M059J (cell line): ENCODE measurements at regions not wholly inside any gene's neighbourhood (a gene's known extent, or its start where the extent isn't known, plus 50 kb on each side); places are given as distances from the start of the nearest gene placed in this dataset.
"Not testable (repeated sequence)": the region's sequence is repeated elsewhere in the genome, so short reads cannot be mapped to it uniquely, and the experiment has no call there.

Experiments
- DNase-seq: peaks from one replicate; pipeline ENCODE4 v3.0.0-alpha.2; 2012; ENCODE audit warnings: low read depth

DNA sequence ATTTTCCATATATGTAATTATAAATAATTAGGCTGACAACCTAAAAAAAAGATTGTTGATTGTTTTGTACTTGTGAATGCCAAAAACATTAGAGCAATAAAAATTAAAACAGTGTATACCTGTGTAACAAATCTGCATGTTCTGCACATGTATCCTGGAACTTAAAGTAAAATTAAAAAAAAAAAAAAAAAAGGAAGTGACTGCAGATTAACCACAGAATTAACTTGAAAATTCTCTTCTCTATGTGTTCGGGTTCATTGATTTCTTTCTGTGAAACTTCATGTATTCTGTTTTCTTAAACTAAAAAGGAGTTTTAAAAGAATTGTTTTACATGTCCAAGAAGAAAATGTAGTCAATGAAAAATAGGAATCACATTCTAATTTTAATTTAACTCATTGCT, 95.7 kb downstream of the FASLG start:
- no peak for DNase-seq

DNA sequence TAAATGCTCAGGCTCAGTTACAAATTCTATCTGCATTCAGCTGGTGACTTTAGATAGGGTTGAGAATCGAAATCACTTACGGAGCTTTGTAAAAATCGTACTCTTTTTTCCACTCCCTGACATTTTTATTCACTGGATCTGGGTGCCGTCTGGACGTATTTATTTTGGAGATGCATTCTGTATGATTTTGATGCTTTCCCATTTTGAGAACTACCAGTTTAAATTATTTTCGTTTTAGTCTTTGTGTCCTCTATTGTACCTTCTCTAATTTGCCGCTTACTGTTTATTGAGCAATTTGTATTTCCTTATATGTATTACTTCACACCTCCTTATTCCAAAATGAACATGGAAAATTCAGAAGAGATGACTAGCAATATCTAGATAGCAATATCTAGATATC, 96.2 kb downstream of the FASLG start:
- DNase-seq = no peak

DNA sequence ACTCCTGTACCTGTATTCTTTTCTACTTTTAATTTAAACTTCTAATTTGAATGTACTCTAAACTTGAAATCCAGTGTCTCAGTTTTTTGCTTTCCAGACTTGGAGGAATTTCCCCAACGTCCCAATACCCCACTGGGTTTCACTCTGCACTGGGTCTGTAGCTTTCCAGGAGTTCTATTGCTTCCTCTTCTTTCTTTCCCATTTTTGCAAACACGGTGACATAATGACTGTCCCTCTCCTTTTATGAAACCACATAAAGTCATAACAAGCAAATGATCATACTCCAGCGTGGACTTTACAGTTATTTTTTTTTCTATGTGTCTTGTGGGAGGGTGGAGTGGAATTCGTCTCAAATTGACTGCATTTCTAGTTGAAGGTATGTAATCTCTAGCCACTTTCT, 97.1 kb downstream of the FASLG start:
- DNase-seq = no peak

DNA sequence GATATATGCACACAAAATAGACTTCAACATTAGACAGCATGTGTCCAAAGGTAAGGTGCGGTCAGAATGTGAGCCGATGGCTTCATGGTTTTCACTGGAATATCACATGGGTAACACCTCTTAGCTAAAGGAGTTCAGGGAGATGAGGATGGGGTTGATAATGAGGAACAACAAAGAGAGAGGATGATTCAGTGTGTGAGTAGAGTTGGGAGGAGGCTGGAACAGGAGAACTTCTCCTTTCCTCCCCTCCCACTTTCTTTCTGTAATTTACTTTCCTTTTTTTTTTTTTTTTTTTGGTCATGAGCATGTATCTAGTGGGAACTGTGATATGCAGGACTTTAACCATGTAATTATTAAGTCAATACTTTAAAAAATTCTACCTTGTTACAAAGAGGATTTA, 99.4 kb downstream of the FASLG start:
- no peak for DNase-seq

DNA sequence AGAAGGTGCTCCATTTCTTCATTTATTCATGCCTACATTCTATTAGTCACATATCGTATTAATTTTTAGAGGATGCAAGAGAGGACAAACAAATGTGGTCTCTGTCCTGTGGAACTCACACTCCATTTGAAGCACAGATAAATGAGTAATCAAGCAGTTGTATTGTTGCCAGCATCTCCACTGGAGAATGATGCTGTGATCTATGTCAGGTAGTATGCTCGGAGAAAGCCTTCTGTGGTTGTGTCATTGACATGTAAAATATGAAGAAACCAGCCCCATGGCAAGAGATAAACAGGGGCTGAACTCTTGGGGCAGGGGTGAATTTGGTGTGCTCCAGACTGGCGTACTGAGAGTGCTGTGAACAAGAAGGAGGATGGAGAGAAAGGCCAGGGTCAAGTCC, 101.2 kb downstream of the FASLG start:
- DNase-seq = no peak

DNA sequence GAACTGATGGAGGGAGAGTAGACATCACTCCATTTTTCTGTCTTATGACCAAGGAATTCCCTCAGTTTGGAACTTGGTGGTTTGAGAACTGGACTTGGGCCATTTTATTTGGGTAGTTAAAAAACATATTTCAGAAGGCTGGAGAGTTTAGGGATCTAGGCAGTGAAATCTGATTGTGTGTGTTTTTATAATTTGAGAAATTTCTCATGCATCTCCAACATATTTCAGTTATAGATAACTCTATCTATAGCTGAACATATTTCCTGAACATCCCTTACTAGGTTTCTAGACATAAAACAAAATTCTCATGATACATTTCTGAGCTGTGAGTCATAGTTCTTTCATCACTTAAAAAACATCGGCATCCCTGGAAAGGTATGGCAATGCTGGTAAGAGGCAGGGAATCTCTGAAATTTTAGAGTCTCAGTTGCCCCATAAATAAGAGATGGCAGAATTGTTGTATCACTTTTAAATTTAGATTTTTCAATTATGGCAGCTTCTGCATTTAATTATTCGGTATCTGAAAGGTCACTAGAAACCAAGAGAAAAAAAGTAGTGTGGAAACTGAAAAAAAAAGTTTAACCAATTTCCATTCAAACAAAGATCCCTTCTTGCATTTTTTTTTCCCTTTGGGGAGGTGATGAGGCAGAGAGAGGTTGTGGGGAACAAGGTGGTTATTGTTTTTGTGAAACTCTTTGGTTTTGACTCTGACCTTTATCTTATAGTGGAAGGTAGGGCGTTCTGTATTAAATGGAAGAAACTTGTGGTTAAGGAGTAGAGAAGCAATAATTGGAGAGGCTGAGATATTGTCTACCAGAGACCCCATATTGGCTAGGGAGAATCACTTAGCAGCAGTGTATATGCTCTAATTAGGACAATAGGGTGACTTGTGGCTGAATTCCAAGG, 102.9 kb downstream of the FASLG start:
- DNase-seq = peak; percentile 71

DNA sequence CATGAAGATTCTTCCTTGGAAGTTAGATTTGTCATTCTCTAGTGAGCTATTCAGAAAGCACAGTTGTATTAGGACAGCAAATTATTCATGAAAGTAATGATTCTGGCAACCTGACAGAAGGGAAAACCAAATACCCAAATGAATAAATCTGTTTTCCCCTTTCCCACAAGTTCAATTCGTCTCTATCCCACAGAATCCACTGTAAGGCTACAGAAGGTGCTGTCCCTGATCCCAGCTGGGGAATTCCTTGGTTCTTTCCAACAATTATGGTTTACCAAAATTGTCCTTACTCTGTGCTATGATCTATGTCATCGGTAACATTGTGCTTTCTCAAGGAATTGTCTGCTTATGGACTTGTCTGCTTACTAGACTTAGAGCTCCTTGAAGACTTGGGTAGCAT, 104.2 kb downstream of the FASLG start:
- DNase-seq = no peak

- DNase-seq = no peak
These were observed 105.5 kb downstream of the FASLG start for GRCh38 chr1:172764378-172764777.

GRCh38 chr1:172766462-172766861, 107.6 kb downstream of the FASLG start:
- no peak for DNase-seq

- no peak for DNase-seq
These were observed 111.2 kb downstream of the FASLG start for GRCh38 chr1:172770071-172770470.

DNA sequence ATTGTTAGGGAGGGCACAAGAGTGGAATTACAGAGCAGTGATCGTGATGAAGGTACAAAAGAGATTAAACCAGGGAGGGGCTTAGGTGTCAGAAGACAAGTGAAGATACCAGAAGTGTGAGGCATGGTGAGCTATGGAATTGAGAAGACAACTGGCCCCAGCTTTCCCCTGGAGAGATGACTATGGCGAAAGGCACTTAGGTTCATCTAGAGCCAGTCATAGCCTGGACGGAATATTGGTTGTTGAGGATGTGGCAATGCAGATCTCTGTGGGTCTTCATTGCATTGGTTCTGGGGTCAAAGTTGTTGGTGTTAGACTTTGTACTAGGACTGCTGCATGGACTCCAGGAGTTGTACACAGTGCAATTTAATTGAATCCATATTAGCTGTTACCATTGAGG, 115.7 kb downstream of the FASLG start:
- no peak for DNase-seq

- DNase-seq = peak; percentile 30
These were observed 116.7 kb downstream of the FASLG start for GRCh38 chr1:172775606-172776005.

DNA sequence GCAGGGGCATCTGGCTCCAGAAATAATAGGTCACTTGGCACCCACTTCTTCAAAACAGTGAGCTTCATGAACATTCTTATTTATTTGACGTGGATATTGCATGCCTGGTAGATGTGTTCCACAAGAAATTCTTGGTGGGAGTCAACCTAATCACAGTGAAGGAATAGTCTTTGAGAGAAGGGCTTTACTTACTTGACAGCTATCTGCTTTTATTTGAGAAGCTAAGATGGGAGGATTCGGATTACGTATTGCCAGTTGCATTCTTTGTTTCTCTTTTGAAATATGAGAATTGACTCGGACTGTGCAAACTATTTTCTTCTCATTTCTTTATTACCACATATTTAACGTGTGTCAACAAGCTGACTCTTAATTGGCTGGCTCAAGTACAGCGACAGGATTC, 117.2 kb downstream of the FASLG start:
- no peak for DNase-seq

GRCh38 chr1:172777767-172778166, 118.9 kb downstream of the FASLG start:
- DNase-seq = no peak

DNA sequence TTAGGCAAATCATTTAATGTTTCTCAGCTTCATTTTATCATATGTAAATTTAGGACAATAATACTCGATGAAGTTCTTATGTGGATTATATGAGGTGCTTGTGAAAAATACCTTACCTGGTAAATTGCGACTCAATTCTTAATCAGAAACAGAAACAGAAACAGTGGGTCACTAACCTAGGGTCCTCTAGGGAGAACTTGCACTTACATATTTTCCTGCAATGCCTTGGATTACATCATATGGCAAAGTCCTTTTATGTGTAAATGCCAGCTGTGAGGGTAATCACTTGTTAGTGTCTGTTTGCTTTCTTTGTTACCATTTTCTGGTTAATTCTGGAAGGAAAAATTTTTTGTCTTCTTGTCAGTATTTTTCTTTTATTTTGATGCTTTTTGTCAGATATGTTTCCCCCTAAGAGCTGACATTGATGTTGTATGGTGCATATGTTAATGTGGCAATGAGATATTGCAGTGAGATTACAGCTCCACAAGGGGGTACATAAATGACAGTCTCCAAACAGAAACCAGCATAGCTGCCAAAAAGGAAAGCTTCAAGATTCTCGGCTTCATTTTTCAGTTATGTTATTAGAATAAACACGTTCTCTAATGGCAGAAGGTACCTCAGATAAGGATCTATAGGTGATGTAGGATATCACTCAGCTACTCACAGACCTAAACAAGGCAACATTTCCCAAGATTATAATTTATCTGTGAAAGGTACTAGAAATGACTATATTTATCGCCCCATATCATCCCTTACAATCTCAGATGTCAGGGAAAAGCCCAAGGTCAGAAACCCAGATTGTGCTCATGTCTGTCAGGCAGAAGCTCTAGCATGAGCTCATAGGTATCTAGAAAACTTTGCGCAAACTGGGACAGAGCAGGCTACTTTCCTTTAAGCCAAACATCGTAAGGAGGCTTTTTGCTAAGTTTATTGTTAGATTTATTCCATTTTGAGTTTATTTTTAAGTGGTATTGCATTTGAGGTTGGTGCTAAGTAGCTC, 119.9 kb downstream of the FASLG start:
- no peak for DNase-seq

GRCh38 chr1:172779491-172779890, 120.6 kb downstream of the FASLG start:
- no peak for DNase-seq

DNA sequence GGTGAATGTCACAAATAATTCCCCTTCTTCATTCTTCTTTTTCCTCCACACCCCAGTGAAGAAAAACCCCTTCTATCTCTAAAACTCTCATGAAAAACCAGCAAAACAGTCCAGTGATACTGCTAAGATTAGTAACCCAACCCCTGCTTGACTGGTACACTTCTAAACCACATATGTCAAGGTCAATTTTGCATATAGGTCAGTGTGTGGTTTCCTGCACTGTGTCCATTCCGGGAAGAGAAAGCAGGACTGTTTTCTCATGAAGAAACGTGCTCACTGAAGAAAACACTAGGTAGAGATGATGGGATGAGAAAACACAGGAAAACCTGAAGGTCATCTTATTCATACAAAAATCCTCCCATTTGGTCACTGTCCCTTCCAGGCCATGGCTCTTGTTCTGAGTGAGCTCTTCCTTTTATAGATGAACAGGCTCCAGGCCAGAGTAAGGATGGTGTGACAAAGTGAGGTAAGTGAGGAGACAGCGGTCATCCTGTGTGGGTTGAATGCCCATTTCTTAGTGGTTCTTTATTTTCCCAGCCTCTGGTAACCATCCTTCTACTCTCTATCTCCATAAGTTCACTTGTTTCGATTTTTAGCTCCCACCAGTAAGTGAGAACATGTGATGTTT, 122.7 kb downstream of the FASLG start:
- peak; percentile 24 for DNase-seq

- DNase-seq = no peak
These were observed 130.9 kb downstream of the FASLG start for GRCh38 chr1:172789840-172790239.

DNA sequence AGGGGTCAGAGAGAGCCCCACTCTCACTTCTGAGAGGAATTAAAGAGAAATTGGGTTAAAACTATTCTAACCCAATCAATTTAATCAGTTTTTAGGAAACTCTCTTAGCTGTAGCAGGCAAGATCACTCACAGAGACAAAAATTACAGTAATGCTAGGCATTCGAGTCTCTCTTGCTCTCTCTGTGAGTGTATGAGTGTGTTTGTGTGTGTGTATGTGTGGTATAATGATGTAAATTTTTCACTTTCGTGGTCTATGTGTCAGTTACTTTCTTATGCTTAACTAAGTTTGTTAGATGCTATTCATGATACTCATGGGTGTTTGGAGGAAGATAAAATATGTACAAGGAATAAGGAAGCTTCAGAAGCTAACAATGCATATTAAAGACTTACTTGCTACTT, 131.3 kb downstream of the FASLG start:
- DNase-seq = no peak

DNA sequence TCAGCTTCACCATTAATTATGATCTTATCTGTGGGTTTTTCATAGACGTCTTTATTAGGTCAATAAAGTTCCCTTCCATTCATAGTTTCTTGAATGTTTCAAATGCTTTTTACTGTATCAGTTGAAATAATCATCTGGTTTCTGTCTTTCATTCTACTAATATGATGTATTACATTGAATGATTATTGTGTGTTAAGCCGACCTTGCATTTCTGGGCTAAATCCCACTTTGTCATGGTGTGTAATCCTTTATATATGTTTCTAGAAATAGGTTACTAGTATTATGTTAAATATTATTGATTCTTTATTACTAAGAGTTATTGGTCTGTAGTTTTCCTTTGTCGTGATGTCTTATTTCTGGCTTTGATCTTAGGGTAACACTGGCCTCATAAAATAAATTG, 134.9 kb downstream of the FASLG start:
- DNase-seq = no peak

- no peak for DNase-seq
These were observed 136.8 kb downstream of the FASLG start for GRCh38 chr1:172795741-172796140.

- not testable (repeated sequence) for DNase-seq
These were observed 140.9 kb downstream of the FASLG start for GRCh38 chr1:172799804-172800203.
